ENCODE measurements at regions not wholly inside any gene's neighbourhood (a gene's known extent, or its start where the extent isn't known, plus 50 kb on each side); places are given as distances from the start of the nearest gene placed in this dataset.

GRCh38 chr16:65988024-65988595, 378.4 kb upstream of the CDH5 start:
- intact Hi-C loops (cut with DNase I) = no loop called here
- Histone ChIP-seq H3K4me3 (no peak overlapping the region), H3K36me3 (no peaks in the 10 kb centered on the region), H3K4me1 (no peaks in the 10 kb centered on the region), H3K27ac (no peak overlapping the region), H3K27me3 (no peaks in the 10 kb centered on the region), H3K9me3 (no peaks in the 10 kb centered on the region)
- DNase-seq (ENCODE audit: extremely low spot score in 2 of 2) = no peak
- TF ChIP-seq, protein P1, sequence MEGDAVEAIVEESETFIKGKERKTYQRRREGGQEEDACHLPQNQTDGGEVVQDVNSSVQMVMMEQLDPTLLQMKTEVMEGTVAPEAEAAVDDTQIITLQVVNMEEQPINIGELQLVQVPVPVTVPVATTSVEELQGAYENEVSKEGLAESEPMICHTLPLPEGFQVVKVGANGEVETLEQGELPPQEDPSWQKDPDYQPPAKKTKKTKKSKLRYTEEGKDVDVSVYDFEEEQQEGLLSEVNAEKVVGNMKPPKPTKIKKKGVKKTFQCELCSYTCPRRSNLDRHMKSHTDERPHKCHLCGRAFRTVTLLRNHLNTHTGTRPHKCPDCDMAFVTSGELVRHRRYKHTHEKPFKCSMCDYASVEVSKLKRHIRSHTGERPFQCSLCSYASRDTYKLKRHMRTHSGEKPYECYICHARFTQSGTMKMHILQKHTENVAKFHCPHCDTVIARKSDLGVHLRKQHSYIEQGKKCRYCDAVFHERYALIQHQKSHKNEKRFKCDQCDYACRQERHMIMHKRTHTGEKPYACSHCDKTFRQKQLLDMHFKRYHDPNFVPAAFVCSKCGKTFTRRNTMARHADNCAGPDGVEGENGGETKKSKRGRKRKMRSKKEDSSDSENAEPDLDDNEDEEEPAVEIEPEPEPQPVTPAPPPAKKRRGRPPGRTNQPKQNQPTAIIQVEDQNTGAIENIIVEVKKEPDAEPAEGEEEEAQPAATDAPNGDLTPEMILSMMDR (IDR thresholded peaks at IDR 0.05) = no peak
- TF ChIP-seq POLR2A (IDR thresholded peaks at IDR 0.05) = no peak
- TF ChIP-seq POLR2AphosphoS5 (IDR thresholded peaks at IDR 0.05; ENCODE audit: insufficient read depth in 1 of 2, low read depth in 1 of 2) = no peak

DNA sequence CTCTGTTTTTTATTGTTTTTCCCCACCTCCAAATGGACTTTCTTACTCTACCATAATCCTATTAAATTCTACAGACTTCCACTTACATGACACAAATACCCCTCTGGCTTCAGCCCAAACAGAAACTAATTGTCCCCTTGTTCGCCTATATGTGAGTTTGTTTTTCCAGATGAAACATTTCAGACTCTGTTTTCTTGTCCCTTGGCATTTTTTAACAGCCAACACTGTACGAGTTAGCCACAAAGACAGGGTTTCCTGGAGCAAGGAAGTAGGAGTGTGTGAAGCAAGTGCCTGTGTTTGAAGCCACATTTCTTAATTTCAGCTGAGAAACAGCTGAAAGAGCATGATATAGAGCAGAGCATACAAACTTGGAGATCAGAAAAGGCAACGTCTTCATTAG, 382.2 kb upstream of the CDH5 start:
- no peaks in the 10 kb centered on the region for H3K27me3 ChIP-seq
- TF ChIP-seq POLR2A (IDR thresholded peaks at IDR 0.05) (no peak), POLR2AphosphoS5 (IDR thresholded peaks at IDR 0.05; ENCODE audit: insufficient read depth in 1 of 2, low read depth in 1 of 2) (no peak)
- TF ChIP-seq, protein P1 (IDR thresholded peaks at IDR 0.05) = no peak
- intact Hi-C loops (cut with DNase I) = no loop called here
- no peaks in the 10 kb centered on the region for H3K9me3 ChIP-seq
- no peak overlapping the region for H3K4me3 ChIP-seq
- no peaks in the 10 kb centered on the region for H3K36me3 ChIP-seq
- no peak for DNase-seq (ENCODE audit: extremely low spot score in 2 of 2)
- H3K4me1 ChIP-seq = no peaks in the 10 kb centered on the region
- H3K27ac ChIP-seq = no peak overlapping the region

DNA sequence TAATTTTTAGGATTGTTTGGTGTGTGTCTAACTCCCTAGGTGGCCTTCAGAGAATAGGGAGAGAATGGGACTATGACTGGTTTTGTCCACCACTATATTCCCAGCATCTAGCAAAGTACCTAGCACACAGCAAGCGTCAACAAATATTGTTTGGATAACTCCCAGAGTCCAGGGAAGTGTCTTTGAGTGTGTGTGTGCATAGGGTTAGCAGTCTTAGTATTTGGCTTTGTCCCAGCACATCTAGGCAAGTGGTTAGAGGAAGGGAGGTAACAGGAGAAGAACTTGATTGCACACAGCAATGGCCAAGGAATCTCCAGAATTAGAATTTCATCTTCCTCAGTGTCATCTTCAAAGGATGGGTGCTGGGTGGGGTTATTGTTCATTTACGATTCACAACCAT, 385.4 kb upstream of the CDH5 start:
- Histone ChIP-seq H3K27me3 (no peaks in the 10 kb centered on the region), H3K4me3 (no peak overlapping the region), H3K36me3 (no peaks in the 10 kb centered on the region), H3K9me3 (no peaks in the 10 kb centered on the region), H3K27ac (no peak overlapping the region), H3K4me1 (no peaks in the 10 kb centered on the region)
- TF ChIP-seq, protein P1 (IDR thresholded peaks at IDR 0.05) = no peak
- TF ChIP-seq POLR2A (IDR thresholded peaks at IDR 0.05) = no peak
- no peak for TF ChIP-seq POLR2AphosphoS5 (IDR thresholded peaks at IDR 0.05; ENCODE audit: insufficient read depth in 1 of 2, low read depth in 1 of 2)
- DNase-seq (ENCODE audit: extremely low spot score in 2 of 2) = no peak
- intact Hi-C loops (cut with DNase I) = no loop called here

DNA sequence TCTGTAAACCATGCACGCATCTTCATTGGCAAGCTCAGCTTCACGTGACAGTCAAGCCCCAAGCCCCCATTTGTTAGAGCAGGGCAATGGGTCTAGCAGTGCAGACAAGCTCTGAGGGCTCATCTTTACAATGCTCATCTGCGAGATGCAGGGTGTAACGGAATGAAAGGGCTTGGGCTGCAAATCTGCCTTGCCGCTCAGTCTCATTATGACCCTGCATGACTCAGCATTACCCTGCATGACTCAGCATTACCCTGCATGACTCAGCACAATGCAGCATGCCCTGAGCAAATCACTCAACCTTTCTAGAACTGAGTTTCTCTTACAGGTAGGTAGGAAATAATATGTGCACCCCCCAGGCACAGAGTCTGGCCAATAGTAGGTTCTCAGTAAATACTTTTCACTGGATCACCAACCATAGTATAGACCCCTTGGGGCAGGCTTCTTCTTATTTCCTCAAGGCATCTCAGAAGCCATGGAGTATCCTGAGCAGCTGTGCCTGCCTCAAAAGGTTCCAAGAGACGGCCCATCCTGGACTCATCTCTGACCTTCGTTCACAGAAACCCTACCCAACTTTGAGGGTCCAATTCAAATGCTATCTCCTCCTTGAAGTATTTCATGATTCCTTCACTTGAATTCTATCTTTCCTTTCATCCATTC, 391.3 kb upstream of the CDH5 start:
- H3K27ac ChIP-seq = no peak overlapping the region
- intact Hi-C loops (cut with DNase I) = no loop called here

DNA sequence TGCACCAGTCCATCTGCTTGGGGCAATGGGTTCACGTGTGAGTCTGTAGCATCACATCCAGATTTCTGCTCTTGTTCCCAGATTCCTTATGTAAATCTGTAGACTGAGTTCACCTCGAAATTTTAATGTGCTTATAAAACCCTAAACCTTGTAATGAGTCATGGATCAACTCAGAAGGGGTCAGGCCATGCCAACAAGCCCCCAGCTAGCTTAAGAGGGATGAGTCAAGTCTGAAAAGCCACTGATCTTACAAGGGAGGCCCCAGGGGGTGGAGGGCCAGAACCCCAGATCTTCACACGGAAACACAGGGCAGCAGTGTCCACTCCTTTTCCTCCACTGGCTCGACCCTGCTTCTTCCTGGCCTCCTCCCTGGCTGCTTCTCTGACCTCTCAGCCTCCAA, 399.1 kb upstream of the CDH5 start:
- intact Hi-C loops (cut with DNase I) = no loop called here

More for the DNA sequence above, 391.3 kb upstream of the CDH5 start:
- no peaks in the 10 kb centered on the region for H3K9me3 ChIP-seq
- H3K4me3 ChIP-seq = no peak overlapping the region
- H3K27me3 ChIP-seq = no peaks in the 10 kb centered on the region
- no peaks in the 10 kb centered on the region for H3K4me1 ChIP-seq
- TF ChIP-seq POLR2A (IDR thresholded peaks at IDR 0.05) (no peak), POLR2AphosphoS5 (IDR thresholded peaks at IDR 0.05; ENCODE audit: insufficient read depth in 1 of 2, low read depth in 1 of 2) (no peak)
- DNase-seq (ENCODE audit: extremely low spot score in 2 of 2) = no peak
- no peaks in the 10 kb centered on the region for H3K36me3 ChIP-seq

More for the DNA sequence above, 399.1 kb upstream of the CDH5 start:
- DNase-seq (ENCODE audit: extremely low spot score in 2 of 2) = no peak
- Histone ChIP-seq H3K4me3 (no peak overlapping the region), H3K9me3 (no peaks in the 10 kb centered on the region), H3K36me3 (no peaks in the 10 kb centered on the region), H3K4me1 (no peaks in the 10 kb centered on the region), H3K27ac (no peak overlapping the region), H3K27me3 (no peaks in the 10 kb centered on the region)
- TF ChIP-seq, protein P1 (IDR thresholded peaks at IDR 0.05) = no peak
- TF ChIP-seq POLR2A (IDR thresholded peaks at IDR 0.05) (no peak), POLR2AphosphoS5 (IDR thresholded peaks at IDR 0.05; ENCODE audit: insufficient read depth in 1 of 2, low read depth in 1 of 2) (no peak)
